Endothelial cell of umbilical vein (primary cell): ENCODE measurements at regions not wholly inside any gene's neighbourhood (a gene's known extent, or its start where the extent isn't known, plus 50 kb on each side); places are given as distances from the start of the nearest gene placed in this dataset.

Experiments
- BruUV-seq: library from RNA; stranded (reverse); fragments of 400-500 nt; replicated peaks from 2 replicates; lab custom pipeline; 2021; lab: Mats Ljungman, UMichigan
- CTCF ChIA-PET: fragments of 300-600, 350-600 bp; sonication (Branson Sonifier 250); formaldehyde crosslinking; loops from one replicate; lab custom pipeline; 2021; ENCODE audit warnings: antibody characterized with exemption, inconsistent platforms; lab: Charles Lee
- POLR2A ChIA-PET: fragments of 300-600, 350-600 bp; sonication (Branson Sonifier 250); formaldehyde crosslinking; loops from one replicate; lab custom pipeline; 2021; ENCODE audit warnings: antibody characterized with exemption, inconsistent platforms; lab: Charles Lee
- DNase-seq: peaks from one replicate; pipeline ENCODE4 v3.0.0-alpha.2; 2011; ENCODE audit warnings: low read depth, low spot score
- FAIRE-seq: peaks from 2 replicates; lab custom pipeline; 2011; peaks lifted over from hg19 to GRCh38; lab: Jason Lieb, UNC
- H2AFZ ChIP-seq: 2 replicates; pipeline ENCODE4 v1.6.0; 2012; ENCODE audit warnings: low read depth, low read length, control low read depth, inconsistent platforms
- H3K27ac ChIP-seq: 2 replicates; pipeline ENCODE4 v1.5.1; 2011; ENCODE audit warnings: low read depth, mild to moderate bottlenecking, control low read depth, low read length, moderate library complexity; ENCODE audit not compliant: insufficient read depth
- H3K27me3 ChIP-seq, 2 experiments: 2 replicates each; pipeline versions ENCODE4 v1.6.0 to v1.6.1; 2011; ENCODE audit warnings: low read length in 2 of 2, mixed read lengths in 1 of 2; ENCODE audit not compliant: control insufficient read depth in 2 of 2, insufficient read depth in 2 of 2
- H3K36me3 ChIP-seq, 2 experiments: 2 replicates in 1 of 2; 3 replicates in 1 of 2; pipeline ENCODE4 v1.5.1; 2011; ENCODE audit warnings: low read length in 2 of 2, mild to moderate bottlenecking in 1 of 2, moderate library complexity in 1 of 2; ENCODE audit not compliant: control insufficient read depth in 2 of 2, insufficient read depth in 2 of 2; ENCODE audit errors: extremely low read depth in 1 of 2
- H3K4me1 ChIP-seq: 3 replicates; pipeline ENCODE4 v1.5.1; 2011; ENCODE audit warnings: mild to moderate bottlenecking, low read length; ENCODE audit not compliant: control insufficient read depth, insufficient read depth; ENCODE audit errors: extremely low read depth
- H3K4me2 ChIP-seq: 2 replicates; pipeline ENCODE4 v1.6.1; 2011; ENCODE audit warnings: low read length, control low read depth, mixed read lengths; ENCODE audit not compliant: insufficient read depth
- H3K4me3 ChIP-seq, 3 experiments: fragments of 200-600 bp in 1 of 3; sonication (generic), shearing (Covaris generic) in 1 of 3; replicated peaks in 1 of 3; 2 replicates each; pipeline ENCODE4 v1.5.1; 2011 to 2016; ENCODE audit warnings: control low read depth in 3 of 3, low read length in 3 of 3, mild to moderate bottlenecking in 2 of 3, inconsistent platforms in 1 of 3, low read depth in 1 of 3, moderate library complexity in 1 of 3; ENCODE audit not compliant: insufficient read depth in 1 of 3
- H3K79me2 ChIP-seq: 2 replicates; pipeline ENCODE4 v1.6.0; 2012; ENCODE audit warnings: low read length, inconsistent platforms; ENCODE audit not compliant: control insufficient read depth, insufficient read depth
- H3K9ac ChIP-seq: replicated peaks from 2 replicates; pipeline ENCODE3; 2011; ENCODE audit warnings: low read length, control low read depth; ENCODE audit not compliant: insufficient read depth; ENCODE audit errors: extremely low read depth
- H3K9me1 ChIP-seq: replicated peaks from 3 replicates; pipeline ENCODE4 v1.6.0; 2011; ENCODE audit warnings: mild to moderate bottlenecking, low read length; ENCODE audit not compliant: control insufficient read depth, insufficient read depth; ENCODE audit errors: extremely low read depth
- H3K9me3 ChIP-seq: replicated peaks from 2 replicates; pipeline ENCODE4 v1.5.1; 2012; ENCODE audit warnings: low read length, inconsistent platforms; ENCODE audit not compliant: control insufficient read depth, insufficient read depth
- H4K20me1 ChIP-seq: replicated peaks from 2 replicates; pipeline ENCODE3; 2011; ENCODE audit warnings: mild to moderate bottlenecking, low read length; ENCODE audit not compliant: control insufficient read depth, insufficient read depth; ENCODE audit errors: extremely low read depth
- CTCF ChIP-seq, 2 donors: IDR thresholded peaks; 1 replicate in 1 of 2; 2 replicates in 1 of 2; pipeline ENCODE4 v1.5.1; 2011; ENCODE audit warnings: low read length in 2 of 2, mild to moderate bottlenecking in 2 of 2, moderate library complexity in 2 of 2, control low read depth in 1 of 2, inconsistent platforms in 1 of 2, low read depth in 1 of 2; ENCODE audit not compliant: insufficient read depth in 1 of 2; ENCODE audit errors: extremely low read depth in 1 of 2
- EZH2 ChIP-seq: IDR thresholded peaks from 2 replicates; pipeline ENCODE4 v1.6.1; 2012; ENCODE audit warnings: borderline replicate concordance, low read depth, mild to moderate bottlenecking, moderate library complexity, low read length, inconsistent platforms; ENCODE audit not compliant: severe bottlenecking
- FOS ChIP-seq: IDR thresholded peaks from 2 replicates; pipeline ENCODE4 v1.6.1; 2011; ENCODE audit warnings: mild to moderate bottlenecking, low read length, moderate library complexity, borderline replicate concordance; ENCODE audit not compliant: insufficient read depth
- GATA2 ChIP-seq: IDR thresholded peaks from 2 replicates; pipeline ENCODE4 v1.7.0; 2011; ENCODE audit warnings: low read depth, mild to moderate bottlenecking, moderate library complexity, mixed read lengths, low read length; ENCODE audit not compliant: insufficient read length, insufficient read depth
- JUN ChIP-seq: IDR thresholded peaks from 2 replicates; pipeline ENCODE4 v1.6.1; 2011; ENCODE audit warnings: borderline replicate concordance, low read depth; ENCODE audit not compliant: insufficient read length, insufficient read depth
- MAX ChIP-seq: IDR thresholded peaks from 2 replicates; pipeline ENCODE4 v1.6.1; 2011; ENCODE audit not compliant: insufficient read depth, insufficient read length
- MYC ChIP-seq: IDR thresholded peaks from one replicate; pipeline ENCODE4 v1.6.1; 2011; ENCODE audit warnings: mild to moderate bottlenecking, low read depth, low read length
- POLR2A ChIP-seq: IDR thresholded peaks from 2 replicates; pipeline ENCODE4 v1.6.1; 2012; ENCODE audit warnings: low read depth, mild to moderate bottlenecking, control low read depth, low read length
- POLR2AphosphoS5 ChIP-seq: IDR thresholded peaks from 2 replicates; pipeline ENCODE4 v1.6.1; 2012; ENCODE audit warnings: low read depth, mild to moderate bottlenecking, control low read depth, low read length, moderate library complexity; ENCODE audit not compliant: insufficient read depth
- dilution Hi-C: fragments of 300-500 bp; cut with MboI; formaldehyde crosslinking; loops from one replicate; pipeline ENCODE4 v1.15.0; 2019; ENCODE audit warnings: low sequenced_read_pairs; ENCODE audit not compliant: extremely low pct_ligation_motif_present
- intact Hi-C: fragments of 100-400 bp; cut with micrococcal nuclease; formaldehyde crosslinking; loops from one replicate; pipeline ENCODE4 v1.10.0; 2022

GRCh38 chr15:83396101-83396500 lies 51.0 kb upstream of the SH3GL3 start:
- H3K79me2 ChIP-seq: no peaks in the 10 kb centered on the region
- no peak overlapping the region for H2AFZ ChIP-seq
- ChIA-PET POLR2A (no interaction called here), CTCF (interaction anchor here (0.6 to 1.2 kb wide), 3 partner anchors 19 to 147 kb away, joined by 3 to 5 read pairs (median 3); no protein-coding TSS in a partner anchor)
- no peak overlapping the region for H3K4me2 ChIP-seq
- intact Hi-C loops: no loop called here
- dilution Hi-C loops: no loop called here
- BruUV-seq: no TSS peak
- H3K9ac ChIP-seq: no peak overlapping the region
- H3K4me1 ChIP-seq: no peaks in the 10 kb centered on the region
- no peak overlapping the region for H3K27ac ChIP-seq
- no peaks in the 10 kb centered on the region for H3K9me1 ChIP-seq
- H4K20me1 ChIP-seq: no peaks in the 10 kb centered on the region
- peaks cover 0 to 2% of the 10 kb centered on the region in 2 experiments for H3K27me3 ChIP-seq
- TF ChIP-seq GATA2 (no peak), JUN (no peak), MAX (no peak), CTCF (IDR thresholded peaks at IDR 0.05; ENCODE audit: extremely low read depth in 1 of 2, insufficient read depth in 1 of 2, low read depth in 1 of 2, low read length in 2 of 2) (no peak), POLR2AphosphoS5 (no peak), MYC (no peak), EZH2 (no peak), FOS (no peak), POLR2A (no peak)
- H3K36me3 ChIP-seq: no peaks in the 10 kb centered on the region
- H3K4me3 ChIP-seq: no peak overlapping the region
- FAIRE-seq (no peak), DNase-seq (no peak)
- no peaks in the 10 kb centered on the region for H3K9me3 ChIP-seq
